ENCODE measurements at regions not wholly inside any gene's neighbourhood (a gene's known extent, or its start where the extent isn't known, plus 50 kb on each side); places are given as distances from the start of the nearest gene placed in this dataset.
"Not testable (repeated sequence)": the region's sequence is repeated elsewhere in the genome, so short reads cannot be mapped to it uniquely, and the experiment has no call there.

GRCh38 chr11:42410251-42410955, 901.4 kb upstream of the API5 start:
- H3K4me3 ChIP-seq (ENCODE audit: low read depth, low read length) = no peak overlapping the region
- DNase-seq (ENCODE audit: low read depth) = no peak
- TF ChIP-seq, protein P1, sequence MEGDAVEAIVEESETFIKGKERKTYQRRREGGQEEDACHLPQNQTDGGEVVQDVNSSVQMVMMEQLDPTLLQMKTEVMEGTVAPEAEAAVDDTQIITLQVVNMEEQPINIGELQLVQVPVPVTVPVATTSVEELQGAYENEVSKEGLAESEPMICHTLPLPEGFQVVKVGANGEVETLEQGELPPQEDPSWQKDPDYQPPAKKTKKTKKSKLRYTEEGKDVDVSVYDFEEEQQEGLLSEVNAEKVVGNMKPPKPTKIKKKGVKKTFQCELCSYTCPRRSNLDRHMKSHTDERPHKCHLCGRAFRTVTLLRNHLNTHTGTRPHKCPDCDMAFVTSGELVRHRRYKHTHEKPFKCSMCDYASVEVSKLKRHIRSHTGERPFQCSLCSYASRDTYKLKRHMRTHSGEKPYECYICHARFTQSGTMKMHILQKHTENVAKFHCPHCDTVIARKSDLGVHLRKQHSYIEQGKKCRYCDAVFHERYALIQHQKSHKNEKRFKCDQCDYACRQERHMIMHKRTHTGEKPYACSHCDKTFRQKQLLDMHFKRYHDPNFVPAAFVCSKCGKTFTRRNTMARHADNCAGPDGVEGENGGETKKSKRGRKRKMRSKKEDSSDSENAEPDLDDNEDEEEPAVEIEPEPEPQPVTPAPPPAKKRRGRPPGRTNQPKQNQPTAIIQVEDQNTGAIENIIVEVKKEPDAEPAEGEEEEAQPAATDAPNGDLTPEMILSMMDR (conservative IDR thresholded peaks at IDR 0.05; ENCODE audit: low read depth, low read length) = no peak

DNA sequence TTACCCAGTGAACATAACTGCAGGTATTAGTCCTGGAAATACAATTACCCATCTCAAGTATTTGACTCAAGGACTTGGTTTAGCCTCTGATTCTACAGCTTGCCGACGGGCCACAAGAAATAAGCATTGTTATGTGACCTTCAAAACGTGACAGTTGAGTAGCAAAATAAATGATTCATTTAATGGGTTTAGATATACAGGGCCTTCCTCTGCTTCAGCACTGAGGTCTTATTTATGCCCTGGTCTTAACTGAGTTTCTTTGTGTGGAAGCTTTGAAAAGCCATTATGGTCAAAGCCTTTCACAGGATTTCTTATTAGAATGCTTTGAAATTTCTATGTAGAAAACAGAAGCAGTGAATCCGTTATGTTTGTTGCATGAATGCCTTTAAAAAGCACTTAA, 899.2 kb upstream of the API5 start:
- DNase-seq (ENCODE audit: low read depth) = no peak
- H3K4me3 ChIP-seq (ENCODE audit: low read depth, low read length) = no peak overlapping the region
- TF ChIP-seq, protein P1 (conservative IDR thresholded peaks at IDR 0.05; ENCODE audit: low read depth, low read length) = no peak

DNA sequence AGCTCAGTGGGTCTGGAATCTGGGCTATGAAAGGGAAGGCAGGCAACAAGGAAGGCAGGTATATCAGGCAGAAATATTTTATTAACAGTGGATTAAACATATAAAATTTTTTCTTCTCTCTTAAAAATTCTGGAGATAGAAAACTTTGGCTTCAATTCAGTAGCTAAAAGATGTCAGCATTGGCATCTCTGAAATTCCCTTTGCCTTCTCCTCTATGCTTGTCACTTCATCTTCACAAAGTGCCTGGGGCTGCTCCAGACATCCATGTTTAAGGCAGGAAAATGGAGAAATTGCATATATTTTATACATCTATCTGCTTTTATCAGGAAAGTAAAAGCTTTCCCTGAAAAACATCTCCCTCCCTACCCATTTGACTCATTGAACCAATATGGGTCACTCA, 894.1 kb upstream of the API5 start:
- TF ChIP-seq, protein P1 (conservative IDR thresholded peaks at IDR 0.05; ENCODE audit: low read depth, low read length) = no peak
- no peak overlapping the region for H3K4me3 ChIP-seq (ENCODE audit: low read depth, low read length)
- no peak for DNase-seq (ENCODE audit: low read depth)

DNA sequence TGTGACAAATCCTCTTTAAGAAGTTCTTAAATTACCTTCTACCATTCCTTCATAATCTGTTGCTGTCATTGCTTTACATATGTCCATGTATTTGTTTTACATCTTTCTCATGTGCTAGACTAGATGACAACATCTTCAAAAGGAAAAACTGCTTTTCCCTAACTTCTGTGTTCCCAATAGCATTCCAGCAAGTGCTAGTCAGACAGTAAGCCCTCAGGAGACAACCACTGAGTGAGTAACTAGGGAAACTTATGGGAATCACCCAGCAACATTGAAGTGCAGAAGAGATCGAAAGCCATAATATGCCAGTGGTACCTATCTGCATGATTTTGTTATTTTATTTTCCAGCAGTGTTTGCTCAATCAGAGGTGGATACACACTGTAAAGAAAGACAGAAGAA, 889.7 kb upstream of the API5 start:
- TF ChIP-seq, protein P1 (conservative IDR thresholded peaks at IDR 0.05; ENCODE audit: low read depth, low read length) = no peak
- no peak overlapping the region for H3K4me3 ChIP-seq (ENCODE audit: low read depth, low read length)
- no peak for DNase-seq (ENCODE audit: low read depth)

GRCh38 chr11:42434911-42435310, 876.9 kb upstream of the API5 start:
- DNase-seq (ENCODE audit: low read depth); H3K4me3 ChIP-seq (ENCODE audit: low read depth, low read length): not testable (repeated sequence)

GRCh38 chr11:42444406-42444805, 867.4 kb upstream of the API5 start:
- TF ChIP-seq, protein P1 (conservative IDR thresholded peaks at IDR 0.05; ENCODE audit: low read depth, low read length) = no peak

GRCh38 chr11:42462558-42463310, 849.1 kb upstream of the API5 start:
- peak; percentile 14 for DNase-seq (ENCODE audit: low read depth)
- no peak overlapping the region for H3K4me3 ChIP-seq (ENCODE audit: low read depth, low read length)
- TF ChIP-seq, protein P1 (conservative IDR thresholded peaks at IDR 0.05; ENCODE audit: low read depth, low read length) = no peak

More at GRCh38 chr11:42444406-42444805, 867.4 kb upstream of the API5 start:
- no peak for DNase-seq (ENCODE audit: low read depth)
- no peak overlapping the region for H3K4me3 ChIP-seq (ENCODE audit: low read depth, low read length)
